HL-60 (cell line): ENCODE measurements at regions not wholly inside any gene's neighbourhood (a gene's known extent, or its start where the extent isn't known, plus 50 kb on each side); places are given as distances from the start of the nearest gene placed in this dataset.

Experiments
- DNase-seq, 2 experiments: peaks; one replicate each; pipeline ENCODE4 v3.0.0-alpha.2; 2010 to 2020; ENCODE audit warnings: low read depth in 1 of 2, low spot score in 1 of 2
- H3K27ac ChIP-seq: fragments of 250-450 bp; sonication (Bioruptor Pico); replicated peaks from 2 replicates; pipeline ENCODE4 v1.5.1; 2020; ENCODE audit warnings: mild to moderate bottlenecking, moderate library complexity
- H3K27me3 ChIP-seq: fragments of 250-450 bp; sonication (Bioruptor Pico); 2 replicates; pipeline ENCODE4 v1.5.1; 2021; ENCODE audit warnings: mild to moderate bottlenecking, moderate library complexity; ENCODE audit not compliant: insufficient read depth, poor library complexity, severe bottlenecking
- H3K4me3 ChIP-seq: replicated peaks from 2 replicates; pipeline ENCODE4 v1.5.1; 2011; ENCODE audit warnings: mild to moderate bottlenecking, control low read depth, low read length; ENCODE audit not compliant: insufficient read depth
- GABPA ChIP-seq: IDR thresholded peaks from 2 replicates; pipeline ENCODE4 v1.6.1; 2012; ENCODE audit warnings: low read depth
- POLR2AphosphoS5 ChIP-seq: IDR thresholded peaks from 2 replicates; pipeline ENCODE4 v1.6.1; 2012; ENCODE audit warnings: low read depth
- REST ChIP-seq: IDR thresholded peaks from 2 replicates; pipeline ENCODE4 v1.6.1; 2012; ENCODE audit warnings: low read depth; ENCODE audit not compliant: insufficient replicate concordance
- SPI1 ChIP-seq: IDR thresholded peaks from 2 replicates; pipeline ENCODE4 v1.6.1; 2012; ENCODE audit warnings: low read depth, mild to moderate bottlenecking, borderline replicate concordance
- TF ChIP-seq, protein P1 (sequence below): IDR thresholded peaks from one replicate; pipeline ENCODE4 v1.5.1; 2011; ENCODE audit warnings: low read length, control low read depth, inconsistent platforms; ENCODE audit not compliant: insufficient read depth

DNA sequence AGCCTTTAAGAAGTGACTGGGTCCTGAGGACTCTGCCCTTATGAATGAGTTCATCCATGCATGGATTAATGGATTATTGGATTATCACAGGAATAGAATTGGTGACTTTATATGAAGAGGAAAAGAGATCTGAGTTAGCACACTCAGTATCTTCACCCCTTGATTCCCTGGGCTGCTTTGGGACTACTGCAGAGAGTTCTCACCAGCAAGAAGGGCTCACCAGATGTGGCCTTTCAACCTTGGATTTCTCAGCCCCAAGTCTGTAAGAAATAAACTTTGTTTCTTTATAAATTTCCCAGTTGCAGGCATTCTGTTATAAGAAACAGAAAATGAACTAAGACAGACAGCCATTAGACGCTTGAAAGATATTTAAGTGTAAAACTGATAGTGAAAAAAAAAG, 509.2 kb downstream of the FLRT2 start:
- DNase-seq = no peak
- H3K27ac ChIP-seq = no peak overlapping the region
- no peak overlapping the region for H3K4me3 ChIP-seq
- no peaks in the 10 kb centered on the region for H3K27me3 ChIP-seq
- TF ChIP-seq REST (no peak), GABPA (no peak), SPI1 (no peak), POLR2AphosphoS5 (no peak)
- TF ChIP-seq, protein P1, sequence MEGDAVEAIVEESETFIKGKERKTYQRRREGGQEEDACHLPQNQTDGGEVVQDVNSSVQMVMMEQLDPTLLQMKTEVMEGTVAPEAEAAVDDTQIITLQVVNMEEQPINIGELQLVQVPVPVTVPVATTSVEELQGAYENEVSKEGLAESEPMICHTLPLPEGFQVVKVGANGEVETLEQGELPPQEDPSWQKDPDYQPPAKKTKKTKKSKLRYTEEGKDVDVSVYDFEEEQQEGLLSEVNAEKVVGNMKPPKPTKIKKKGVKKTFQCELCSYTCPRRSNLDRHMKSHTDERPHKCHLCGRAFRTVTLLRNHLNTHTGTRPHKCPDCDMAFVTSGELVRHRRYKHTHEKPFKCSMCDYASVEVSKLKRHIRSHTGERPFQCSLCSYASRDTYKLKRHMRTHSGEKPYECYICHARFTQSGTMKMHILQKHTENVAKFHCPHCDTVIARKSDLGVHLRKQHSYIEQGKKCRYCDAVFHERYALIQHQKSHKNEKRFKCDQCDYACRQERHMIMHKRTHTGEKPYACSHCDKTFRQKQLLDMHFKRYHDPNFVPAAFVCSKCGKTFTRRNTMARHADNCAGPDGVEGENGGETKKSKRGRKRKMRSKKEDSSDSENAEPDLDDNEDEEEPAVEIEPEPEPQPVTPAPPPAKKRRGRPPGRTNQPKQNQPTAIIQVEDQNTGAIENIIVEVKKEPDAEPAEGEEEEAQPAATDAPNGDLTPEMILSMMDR = no peak

DNA sequence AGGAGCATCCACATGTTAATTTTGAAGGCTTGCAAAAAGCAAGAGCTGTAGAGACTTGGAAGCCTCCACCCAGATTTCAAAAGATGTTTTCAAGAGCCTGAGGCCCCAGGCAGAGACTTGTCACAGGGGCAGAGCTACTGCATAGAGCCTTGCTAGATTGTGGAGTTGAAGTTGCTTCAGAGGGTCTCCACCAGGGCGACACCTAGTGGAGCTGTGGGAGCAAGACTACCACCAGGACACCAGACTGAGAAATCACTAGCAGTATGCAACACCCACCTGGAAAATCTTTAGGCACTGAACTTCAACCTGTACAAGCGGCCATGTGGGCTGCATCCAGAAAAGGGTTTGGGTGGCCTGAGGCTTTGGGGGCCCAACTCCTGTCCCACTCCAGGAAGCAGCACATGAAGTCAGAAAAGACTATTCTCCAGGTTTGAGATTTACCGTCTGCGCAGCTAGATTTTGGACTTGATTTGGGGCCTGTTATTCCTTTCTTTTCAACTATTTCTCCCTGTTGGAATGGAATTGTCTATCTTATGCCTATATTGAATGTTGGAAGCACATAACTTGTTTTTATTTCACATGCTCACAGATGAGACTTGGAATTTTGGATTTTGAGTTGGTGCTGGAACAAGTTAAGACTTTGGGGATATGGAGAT, 508.6 kb downstream of the FLRT2 start:
- Histone ChIP-seq H3K27ac (no peak overlapping the region), H3K4me3 (no peak overlapping the region), H3K27me3 (no peaks in the 10 kb centered on the region)
- no peak for TF ChIP-seq POLR2AphosphoS5
- TF ChIP-seq GABPA = no peak
- no peak for TF ChIP-seq REST
- TF ChIP-seq, protein P1 = peak; percentile 79
- no peak for TF ChIP-seq SPI1
- peak in 1 of 2 experiments; percentile 52 for DNase-seq

DNA sequence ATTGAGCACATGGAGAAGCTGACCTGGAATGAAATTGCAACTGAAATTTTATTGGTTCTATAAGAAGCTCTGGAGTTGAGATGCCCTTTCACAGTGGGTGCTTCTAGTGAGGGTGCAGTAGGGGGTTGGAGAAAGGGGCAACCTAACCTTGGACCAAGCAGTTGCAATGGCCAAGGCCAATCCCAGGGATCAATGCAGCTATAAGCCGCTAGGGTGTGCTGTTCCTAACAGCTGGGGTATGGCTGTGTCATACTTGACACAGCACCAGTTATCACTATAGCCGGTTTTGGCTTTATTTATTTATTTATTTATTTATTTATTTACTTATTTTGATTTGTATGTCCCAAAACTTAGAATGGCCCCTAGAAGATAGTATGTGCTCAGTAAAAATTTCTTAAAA, 505.9 kb downstream of the FLRT2 start:
- peak; percentile 26 to 39 for DNase-seq
- Histone ChIP-seq H3K27ac (no peak overlapping the region), H3K4me3 (no peak overlapping the region), H3K27me3 (no peaks in the 10 kb centered on the region)
- TF ChIP-seq SPI1 = no peak
- TF ChIP-seq, protein P1 = peak; percentile 54

DNA sequence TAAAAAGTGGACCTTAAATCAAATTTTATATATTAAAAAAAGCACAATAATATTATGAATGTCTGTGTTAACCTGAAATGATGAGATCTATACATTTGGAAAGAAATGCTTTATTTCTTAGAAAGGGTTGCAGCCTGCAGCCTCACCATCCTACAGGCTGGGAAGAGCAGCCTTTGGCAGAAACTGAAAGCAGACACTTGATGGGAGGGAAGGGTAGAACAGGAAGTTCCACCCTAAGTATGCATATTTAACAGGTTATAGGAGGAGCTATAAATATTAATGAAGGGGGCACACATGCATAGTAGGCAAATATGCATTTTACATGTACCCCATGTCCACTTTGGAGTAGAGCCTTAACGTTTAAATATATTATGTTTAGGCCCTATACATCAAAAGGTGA, 498.0 kb downstream of the FLRT2 start:
- Histone ChIP-seq H3K4me3 (no peak overlapping the region), H3K27me3 (no peaks in the 10 kb centered on the region), H3K27ac (no peak overlapping the region)
- TF ChIP-seq POLR2AphosphoS5 (no peak), SPI1 (no peak), GABPA (no peak), REST (no peak)
- TF ChIP-seq, protein P1 = no peak
- DNase-seq = no peak
